ENCODE measurements at regions not wholly inside any gene's neighbourhood (a gene's known extent, or its start where the extent isn't known, plus 50 kb on each side); places are given as distances from the start of the nearest gene placed in this dataset.

DNA sequence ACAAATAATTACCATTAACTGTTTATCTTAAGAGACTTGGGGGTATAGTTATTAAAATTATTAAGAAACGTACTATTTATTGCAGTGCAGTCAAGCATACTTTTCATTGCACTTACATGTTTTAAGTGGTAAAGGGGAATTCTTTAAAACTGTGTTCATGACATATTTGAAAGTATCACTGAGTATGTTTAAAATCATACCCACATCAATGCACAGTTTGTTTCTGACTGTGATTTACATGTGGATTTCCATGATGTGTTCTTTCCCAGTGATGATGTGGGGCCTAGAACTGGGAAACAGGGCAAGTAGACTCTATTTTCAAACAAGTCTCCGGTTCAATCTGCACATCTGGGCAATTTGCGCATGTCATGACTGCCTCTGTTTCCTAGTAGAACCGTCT is 340.5 kb upstream of the OBI1 start:
- no peak for DNase-seq (ENCODE audit: low read depth, low spot score)
- no peak overlapping the region for H3K4me3 ChIP-seq
- TF ChIP-seq FOXP2 (optimal IDR thresholded peaks at IDR 0.05; ENCODE audit: control extremely low read depth, extremely low read length, insufficient read depth): no peak
- TF ChIP-seq POLR2AphosphoS5 (IDR thresholded peaks at IDR 0.05; ENCODE audit: borderline replicate concordance, low read depth, low read length): no peak
- no peak for TF ChIP-seq EZH2 (IDR thresholded peaks at IDR 0.05)
- no peaks in the 10 kb centered on the region for H3K9me3 ChIP-seq (ENCODE audit: low read depth, low read length)
- H3K9ac ChIP-seq (ENCODE audit: insufficient read length): no peak overlapping the region
- no peaks in the 10 kb centered on the region for H3K36me3 ChIP-seq (ENCODE audit: insufficient read depth, low read length)
- no peak overlapping the region for H3K27ac ChIP-seq

DNA sequence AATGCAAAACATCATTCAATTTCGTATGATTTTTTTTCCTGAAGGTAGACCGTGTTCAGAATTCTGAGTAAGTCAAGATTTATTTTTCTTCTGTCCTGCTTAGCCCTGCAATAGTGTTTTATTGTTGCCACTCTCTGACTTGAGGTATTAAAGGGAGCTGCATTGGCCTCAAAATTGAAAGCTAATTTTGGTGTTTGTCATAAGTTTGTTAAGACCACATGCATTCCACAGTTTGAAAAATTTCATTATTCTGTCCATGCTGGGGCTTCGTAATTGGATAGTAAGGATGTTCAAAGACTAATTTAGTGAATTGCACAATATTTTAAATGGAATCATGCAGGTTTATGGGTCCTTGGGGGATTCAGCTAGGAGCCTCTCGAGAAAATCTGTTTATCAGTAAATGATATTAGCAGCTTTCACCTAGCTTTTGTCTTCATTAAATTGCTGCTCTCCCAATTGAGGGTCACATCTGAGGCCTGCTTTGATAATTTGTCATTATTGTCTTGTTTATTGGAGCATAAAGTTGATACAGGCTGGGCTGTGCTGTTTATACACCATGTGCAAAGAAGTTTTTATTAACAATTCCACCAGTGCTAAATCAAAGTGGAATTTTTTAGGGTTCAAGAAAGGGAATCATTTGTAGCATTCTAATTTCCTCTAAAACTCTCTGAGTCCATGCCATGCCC is 339.8 kb upstream of the OBI1 start:
- no peaks in the 10 kb centered on the region for H3K36me3 ChIP-seq (ENCODE audit: insufficient read depth, low read length)
- H3K9ac ChIP-seq (ENCODE audit: insufficient read length): peak overlapping the region; percentile 25
- peak overlapping the region; percentile 48 for H3K4me3 ChIP-seq
- TF ChIP-seq EZH2 (IDR thresholded peaks at IDR 0.05): no peak
- TF ChIP-seq FOXP2 (optimal IDR thresholded peaks at IDR 0.05; ENCODE audit: control extremely low read depth, extremely low read length, insufficient read depth): peak; percentile 11
- H3K27ac ChIP-seq: 0 out of 2 replicates have a peak overlapping the region, but pooled peaks have one; percentile 16
- peak; percentile 64 for DNase-seq (ENCODE audit: low read depth, low spot score)
- no peaks in the 10 kb centered on the region for H3K9me3 ChIP-seq (ENCODE audit: low read depth, low read length)

- Histone ChIP-seq H3K4me3 (peak overlapping the region; percentile 48), H3K9me3 (ENCODE audit: low read depth, low read length) (no peaks in the 10 kb centered on the region), H3K27ac (0 out of 2 replicates have a peak overlapping the region, but pooled peaks have one; percentile 16), H3K9ac (ENCODE audit: insufficient read length) (peak overlapping the region; percentile 25), H3K36me3 (ENCODE audit: insufficient read depth, low read length) (no peaks in the 10 kb centered on the region)
- TF ChIP-seq EZH2 (IDR thresholded peaks at IDR 0.05) (no peak), FOXP2 (optimal IDR thresholded peaks at IDR 0.05; ENCODE audit: control extremely low read depth, extremely low read length, insufficient read depth) (no peak), POLR2AphosphoS5 (IDR thresholded peaks at IDR 0.05; ENCODE audit: borderline replicate concordance, low read depth, low read length) (no peak)
- no peak for DNase-seq (ENCODE audit: low read depth, low spot score)
Observed at GRCh38 chr13:78997902-78998629, 339.1 kb upstream of the OBI1 start.

DNA sequence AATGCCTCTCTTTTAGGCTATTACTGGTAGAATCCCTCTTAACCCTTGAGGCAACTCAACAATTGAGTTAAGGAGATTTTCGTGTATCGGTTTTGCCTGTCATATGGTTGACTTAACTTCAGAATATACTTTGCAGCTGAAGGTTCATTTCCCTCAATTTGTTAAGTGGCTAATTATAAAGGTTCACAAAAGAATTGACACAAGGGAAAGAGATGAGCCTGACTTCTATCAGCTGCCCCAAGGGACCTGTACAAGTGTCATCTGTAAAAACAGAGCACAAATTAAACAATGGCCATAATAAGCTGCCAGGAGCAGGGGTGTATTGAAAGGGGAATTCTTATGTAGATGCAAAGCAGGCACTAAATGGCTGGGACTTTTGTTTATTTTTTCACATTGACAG is 334.8 kb upstream of the OBI1 start:
- no peak for DNase-seq (ENCODE audit: low read depth, low spot score)
- H3K36me3 ChIP-seq (ENCODE audit: insufficient read depth, low read length): no peaks in the 10 kb centered on the region
- H3K9me3 ChIP-seq (ENCODE audit: low read depth, low read length): no peaks in the 10 kb centered on the region
- H3K4me3 ChIP-seq: no peak overlapping the region
- TF ChIP-seq EZH2 (IDR thresholded peaks at IDR 0.05) (no peak), POLR2AphosphoS5 (IDR thresholded peaks at IDR 0.05; ENCODE audit: borderline replicate concordance, low read depth, low read length) (no peak), FOXP2 (optimal IDR thresholded peaks at IDR 0.05; ENCODE audit: control extremely low read depth, extremely low read length, insufficient read depth) (no peak)
- no peak overlapping the region for H3K9ac ChIP-seq (ENCODE audit: insufficient read length)
- no peak overlapping the region for H3K27ac ChIP-seq

- no peak overlapping the region for H3K27ac ChIP-seq
- TF ChIP-seq POLR2AphosphoS5 (IDR thresholded peaks at IDR 0.05; ENCODE audit: borderline replicate concordance, low read depth, low read length) (no peak), FOXP2 (optimal IDR thresholded peaks at IDR 0.05; ENCODE audit: control extremely low read depth, extremely low read length, insufficient read depth) (no peak), EZH2 (IDR thresholded peaks at IDR 0.05) (no peak)
- no peak for DNase-seq (ENCODE audit: low read depth, low spot score)
- H3K36me3 ChIP-seq (ENCODE audit: insufficient read depth, low read length): no peaks in the 10 kb centered on the region
- H3K4me3 ChIP-seq: no peak overlapping the region
- no peaks in the 10 kb centered on the region for H3K9me3 ChIP-seq (ENCODE audit: low read depth, low read length)
- no peak overlapping the region for H3K9ac ChIP-seq (ENCODE audit: insufficient read length)
Observed at GRCh38 chr13:78981913-78982312, 323.0 kb upstream of the OBI1 start.

GRCh38 chr13:78979349-78979748 is 320.4 kb upstream of the OBI1 start:
- peak overlapping the region; percentile 11; the same call in 1 of the 2 replicates for H3K27ac ChIP-seq
- no peak overlapping the region for H3K4me3 ChIP-seq
- no peak for DNase-seq (ENCODE audit: low read depth, low spot score)
- H3K36me3 ChIP-seq (ENCODE audit: insufficient read depth, low read length): no peaks in the 10 kb centered on the region
- TF ChIP-seq FOXP2 (optimal IDR thresholded peaks at IDR 0.05; ENCODE audit: control extremely low read depth, extremely low read length, insufficient read depth) (no peak), EZH2 (IDR thresholded peaks at IDR 0.05) (no peak), POLR2AphosphoS5 (IDR thresholded peaks at IDR 0.05; ENCODE audit: borderline replicate concordance, low read depth, low read length) (no peak)
- H3K9ac ChIP-seq (ENCODE audit: insufficient read length): no peak overlapping the region
- H3K9me3 ChIP-seq (ENCODE audit: low read depth, low read length): no peaks in the 10 kb centered on the region

DNA sequence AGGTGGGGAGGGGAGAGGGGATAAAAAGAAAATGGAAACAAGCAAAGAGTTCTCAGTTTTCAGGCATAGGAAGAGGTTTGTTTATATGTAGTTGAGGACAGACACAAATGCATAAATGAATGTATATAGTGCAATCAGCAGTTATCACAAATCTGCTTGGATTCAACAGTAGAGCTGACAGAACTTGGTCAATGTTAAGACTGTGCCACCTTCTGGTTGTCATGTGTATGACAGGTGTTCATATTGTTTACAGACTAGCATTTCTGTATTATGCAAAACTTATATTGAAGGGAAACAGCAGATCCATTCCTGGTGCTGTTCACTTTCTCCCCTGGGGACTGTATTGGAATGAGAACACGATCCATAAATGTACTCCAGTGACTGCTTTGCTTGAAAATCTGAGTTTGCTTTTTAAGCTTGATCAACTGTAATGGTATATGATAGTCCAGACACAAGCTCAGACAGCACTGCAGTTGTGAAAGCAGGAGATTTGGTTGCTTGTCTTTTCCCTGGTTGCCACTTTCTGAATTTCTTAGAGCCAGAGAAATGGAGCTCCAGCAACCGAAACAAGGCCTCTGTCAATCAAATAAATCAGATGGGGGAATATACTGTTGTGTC is 319.5 kb upstream of the OBI1 start:
- H3K9me3 ChIP-seq (ENCODE audit: low read depth, low read length): no peaks in the 10 kb centered on the region
- peak overlapping the region; percentile 0 for H3K9ac ChIP-seq (ENCODE audit: insufficient read length)
- no peak for TF ChIP-seq POLR2AphosphoS5 (IDR thresholded peaks at IDR 0.05; ENCODE audit: borderline replicate concordance, low read depth, low read length)
- TF ChIP-seq FOXP2 (optimal IDR thresholded peaks at IDR 0.05; ENCODE audit: control extremely low read depth, extremely low read length, insufficient read depth): peak; percentile 84
- no peak for TF ChIP-seq EZH2 (IDR thresholded peaks at IDR 0.05)
- peak; percentile 88 for DNase-seq (ENCODE audit: low read depth, low spot score)
- H3K4me3 ChIP-seq: no peak overlapping the region
- H3K27ac ChIP-seq: peak overlapping the region; percentile 25
- H3K36me3 ChIP-seq (ENCODE audit: insufficient read depth, low read length): no peaks in the 10 kb centered on the region

- peak overlapping the region; percentile 0 for H3K9ac ChIP-seq (ENCODE audit: insufficient read length)
- H3K9me3 ChIP-seq (ENCODE audit: low read depth, low read length): no peaks in the 10 kb centered on the region
- TF ChIP-seq EZH2 (IDR thresholded peaks at IDR 0.05) (no peak), POLR2AphosphoS5 (IDR thresholded peaks at IDR 0.05; ENCODE audit: borderline replicate concordance, low read depth, low read length) (no peak), FOXP2 (optimal IDR thresholded peaks at IDR 0.05; ENCODE audit: control extremely low read depth, extremely low read length, insufficient read depth) (no peak)
- no peak for DNase-seq (ENCODE audit: low read depth, low spot score)
- H3K4me3 ChIP-seq: no peak overlapping the region
- no peaks in the 10 kb centered on the region for H3K36me3 ChIP-seq (ENCODE audit: insufficient read depth, low read length)
- no peak overlapping the region for H3K27ac ChIP-seq
Observed at GRCh38 chr13:78977311-78977710, 318.4 kb upstream of the OBI1 start.
